NCI-H2196 (cell line): ENCODE measurements at regions not wholly inside any gene's neighbourhood (a gene's known extent, or its start where the extent isn't known, plus 50 kb on each side); places are given as distances from the start of the nearest gene placed in this dataset.

ENCODE experiments used
- DNase-seq: peaks from one replicate; lab custom pipeline; 2025; ENCODE audit not compliant: unreplicated experiment; lab: John Stamatoyannopoulos, UW

DNA sequence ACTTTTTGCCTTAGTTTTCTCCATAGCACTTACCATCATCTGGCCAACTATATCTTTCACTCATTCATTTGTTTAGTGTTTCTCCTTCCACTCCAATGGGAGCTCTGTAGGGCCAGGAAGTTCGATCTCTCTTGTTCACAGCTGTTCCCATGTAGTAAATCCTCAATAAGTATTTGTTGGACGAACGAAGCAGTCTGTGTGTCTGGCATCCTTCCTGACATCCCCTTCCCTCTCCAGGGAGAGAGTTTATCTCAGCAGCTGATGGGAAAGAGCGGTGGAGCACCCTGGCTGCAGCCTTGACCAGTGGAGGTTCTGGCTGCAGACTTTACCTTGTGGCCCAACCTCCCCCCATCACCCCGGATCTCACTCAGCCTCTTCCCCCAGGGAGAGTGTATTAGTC lies 141.7 kb downstream of the CHST1 start:
- no peak for DNase-seq

DNA sequence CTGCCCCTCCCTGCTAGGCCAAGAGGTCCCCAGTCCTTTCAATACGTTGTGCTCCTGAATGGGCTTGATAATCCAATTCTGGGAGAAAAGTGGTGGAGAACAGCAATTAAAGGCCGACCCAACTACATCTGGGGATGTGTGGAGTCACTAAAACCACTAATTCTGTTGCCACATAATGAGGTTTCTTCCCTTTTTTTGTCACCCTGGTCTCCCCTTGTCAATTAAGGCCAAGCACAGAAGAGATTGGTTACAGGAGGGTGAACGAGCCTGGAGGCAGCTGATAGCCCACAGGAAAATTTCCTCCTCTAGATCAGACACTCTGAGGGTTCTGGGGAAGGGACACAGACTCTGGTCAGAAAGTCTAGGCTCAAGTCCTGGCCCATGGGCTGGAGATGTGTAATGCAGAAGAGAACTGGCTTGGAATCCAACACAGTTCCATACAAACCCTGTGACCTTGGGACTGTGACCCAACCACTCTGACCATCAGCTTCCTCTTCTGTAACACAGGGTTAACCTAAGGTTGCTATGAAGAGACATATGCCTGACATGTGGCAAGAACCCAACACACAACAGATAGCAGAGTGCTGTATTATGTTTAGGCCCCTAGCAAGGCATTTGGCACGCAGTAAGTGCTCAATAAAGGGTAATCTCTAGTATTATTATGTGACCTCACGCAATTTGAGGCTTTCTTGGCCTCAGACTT lies 146.4 kb downstream of the CHST1 start:
- DNase-seq, result no peak

DNA sequence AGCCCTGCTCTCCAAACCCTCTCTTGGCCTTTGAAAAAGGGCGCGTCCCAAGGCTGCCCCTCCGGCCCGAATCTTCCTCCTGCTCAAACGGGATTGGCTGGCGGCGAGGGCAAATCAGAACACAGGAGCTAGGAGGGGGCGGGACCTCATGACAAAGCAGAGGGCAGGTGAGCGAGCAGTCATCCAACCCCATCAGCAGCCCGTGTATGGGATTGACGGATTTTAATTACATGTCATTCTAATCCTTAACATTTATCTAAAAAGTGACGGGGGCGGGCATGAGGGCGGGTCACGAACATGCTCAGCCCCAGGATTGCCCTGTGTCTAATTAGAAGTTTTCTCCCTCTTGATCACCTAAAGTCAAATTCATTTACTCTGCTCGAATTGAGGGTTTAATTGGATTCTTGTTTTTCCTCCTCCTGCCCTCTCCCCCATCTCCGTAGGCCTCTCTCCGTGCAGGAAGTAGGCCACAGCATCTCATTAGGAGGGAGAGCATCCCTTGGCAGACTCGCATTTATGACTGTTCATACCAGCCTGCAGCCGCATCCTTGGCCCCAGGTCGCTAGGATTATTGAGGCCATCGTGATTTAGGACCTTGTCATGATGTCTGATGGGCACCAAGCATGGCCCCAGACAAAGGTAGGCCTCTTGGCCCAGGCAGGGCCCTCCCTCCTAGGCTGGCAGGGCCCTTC lies 147.1 kb downstream of the CHST1 start:
- no peak for DNase-seq

DNA sequence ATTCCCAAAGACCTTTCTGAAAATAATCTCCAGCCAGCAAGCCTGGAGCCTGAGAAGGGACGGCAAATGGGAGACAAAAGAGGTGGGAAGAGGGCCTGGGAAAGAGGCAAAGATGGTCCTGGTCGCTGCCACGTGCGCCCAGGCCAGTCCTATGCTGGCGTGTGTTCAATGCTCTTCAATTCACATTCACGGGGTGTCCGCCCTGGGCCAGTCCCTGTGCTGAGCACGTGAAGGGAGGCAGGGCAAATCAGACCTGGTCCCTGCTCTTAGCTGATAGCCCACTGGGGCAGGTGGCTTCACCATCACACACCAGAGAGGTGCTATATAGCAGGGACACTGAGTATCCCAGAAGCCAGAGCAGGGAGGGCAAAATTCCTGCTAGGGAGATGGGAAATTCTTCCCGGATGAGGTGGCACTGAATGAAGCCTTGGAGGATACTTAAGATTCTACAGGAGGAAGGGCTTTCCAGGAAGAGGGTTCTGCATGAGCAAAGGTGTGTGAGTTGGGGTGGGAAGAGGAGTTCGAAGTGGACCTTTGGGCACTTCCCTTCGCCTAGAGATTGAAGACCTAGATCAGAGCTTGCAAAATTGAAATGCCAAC lies 148.2 kb downstream of the CHST1 start:
- no peak for DNase-seq

DNA sequence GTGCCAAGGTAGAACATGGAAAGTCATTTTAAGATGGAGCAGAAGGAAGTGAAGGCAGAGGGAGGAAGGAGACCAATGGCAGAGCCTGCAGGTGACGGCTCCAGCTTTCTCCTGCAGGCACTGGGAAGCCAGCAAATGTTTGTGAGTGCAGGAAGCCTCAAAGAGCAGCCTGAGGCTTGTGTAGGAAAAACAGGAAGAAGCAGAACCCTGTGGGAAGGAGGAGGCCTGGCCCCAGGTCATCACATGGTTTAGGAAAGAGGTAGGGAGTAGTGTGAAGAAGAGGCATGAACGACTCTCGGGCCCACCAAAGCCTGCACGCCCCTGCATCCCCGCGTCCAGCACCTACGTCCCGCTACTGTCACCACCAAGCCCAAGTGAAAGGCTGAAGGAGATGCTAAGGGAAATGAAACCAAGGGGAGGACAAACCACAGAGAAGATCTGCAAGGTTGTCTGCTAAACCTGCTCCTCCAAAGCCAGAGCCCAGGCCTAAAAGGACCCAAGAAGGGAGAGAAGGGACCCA lies 151.5 kb downstream of the CHST1 start:
- no peak for DNase-seq

DNA sequence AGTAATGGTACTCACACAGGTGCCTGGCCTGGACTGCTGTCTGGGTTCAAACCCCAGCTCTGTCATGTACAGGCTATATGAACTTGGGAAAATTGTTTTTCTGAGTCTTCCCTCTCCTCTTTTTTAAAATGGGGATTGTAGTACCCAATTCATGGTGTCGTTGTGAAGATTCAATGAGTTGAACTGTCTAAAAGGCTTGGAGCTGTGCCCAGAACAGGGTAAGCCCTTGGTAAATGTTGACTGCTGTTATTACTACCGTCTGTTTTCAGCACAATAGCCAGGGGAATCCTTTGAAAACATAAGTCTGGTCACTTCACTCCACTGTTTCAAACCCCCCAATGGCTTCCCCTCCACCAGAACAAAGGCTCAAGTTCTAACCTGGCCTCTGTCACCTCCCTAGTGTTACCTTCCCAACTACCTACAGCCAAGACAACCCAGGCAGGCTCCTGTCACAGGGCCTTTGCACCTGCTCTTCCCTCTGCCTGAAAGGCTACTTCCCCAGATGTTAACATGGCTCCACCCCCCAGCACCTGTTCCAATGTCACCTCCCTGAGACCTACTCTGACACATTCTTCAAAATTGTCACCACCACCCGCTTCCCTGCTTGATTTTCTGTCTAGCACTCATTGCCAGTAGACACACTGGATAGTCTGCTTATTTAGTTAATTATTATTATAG lies 152.8 kb downstream of the CHST1 start:
- no peak for DNase-seq

DNA sequence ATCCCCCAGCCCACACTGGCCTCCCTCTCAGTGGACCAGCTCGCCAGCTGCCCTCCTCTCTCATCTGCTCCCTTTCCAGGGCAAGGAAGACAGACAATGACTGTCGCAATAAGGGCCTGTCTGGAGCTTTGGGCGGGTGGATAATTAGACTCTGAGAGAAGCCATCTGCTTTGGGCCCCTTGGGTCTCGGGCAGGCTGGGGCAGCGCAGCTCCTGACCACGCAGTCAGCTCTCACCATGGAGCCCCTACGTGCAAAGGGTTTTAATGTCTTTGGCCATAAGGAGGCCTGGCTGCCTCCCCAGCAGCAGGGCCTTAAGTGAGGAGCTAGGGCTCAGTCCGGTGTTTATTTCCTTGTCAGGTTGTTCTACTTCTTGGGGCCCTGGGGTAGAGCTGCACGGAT lies 153.9 kb downstream of the CHST1 start:
- no peak for DNase-seq

DNA sequence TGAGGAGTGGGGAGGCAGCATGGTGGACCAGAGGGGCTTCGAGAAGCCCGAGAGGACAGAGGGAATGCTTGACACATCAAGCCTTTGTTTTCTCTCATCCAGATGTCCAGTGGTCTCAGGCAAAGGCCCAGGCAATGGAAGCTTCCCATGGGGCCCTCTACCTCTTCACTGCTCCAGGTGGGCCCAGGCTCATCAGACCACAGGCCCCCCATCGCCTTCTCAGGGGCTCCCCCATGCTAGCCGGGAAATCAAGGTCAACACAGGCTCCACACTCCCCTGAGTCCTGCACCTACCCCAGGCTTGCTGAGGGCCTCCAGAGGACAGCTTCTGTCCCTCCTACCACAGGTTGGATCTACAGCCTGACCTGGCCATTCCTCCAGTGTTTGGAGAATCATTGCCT lies 157.5 kb downstream of the CHST1 start:
- DNase-seq, result no peak

DNA sequence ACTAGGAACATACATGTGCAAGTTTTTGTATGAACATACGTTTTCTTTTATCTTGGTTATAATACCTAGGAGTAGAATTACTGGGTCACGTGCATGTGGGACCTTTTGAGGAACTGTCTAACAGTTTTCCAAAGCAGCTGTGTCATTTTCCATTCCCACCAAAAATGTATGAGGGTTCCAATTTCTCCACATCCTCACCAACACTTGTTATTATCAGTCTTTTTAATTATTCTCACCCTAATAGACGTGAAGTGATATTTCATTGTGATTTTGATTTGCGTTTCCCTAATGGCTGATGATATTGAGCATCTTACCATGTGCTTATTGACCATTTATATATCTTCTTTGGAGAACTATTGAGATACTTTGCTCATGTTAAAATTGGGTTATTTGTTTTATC lies 162.1 kb downstream of the CHST1 start:
- DNase-seq, result no peak

DNA sequence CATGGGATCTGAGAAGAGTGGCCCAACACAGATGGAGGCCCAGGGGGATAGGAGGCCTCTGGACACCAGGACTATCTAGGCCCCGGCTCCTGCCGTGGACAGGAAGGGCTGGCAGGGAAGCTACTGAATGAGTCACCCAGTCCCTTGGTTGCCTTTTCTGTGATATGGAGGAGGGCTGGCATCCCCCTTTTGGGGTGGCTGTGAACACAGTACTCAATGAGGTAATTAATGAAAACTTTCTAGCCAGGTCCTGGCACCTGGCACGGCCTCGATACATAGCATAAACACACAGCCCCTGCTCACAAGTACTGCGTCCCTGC lies 163.2 kb downstream of the CHST1 start:
- no peak for DNase-seq

DNA sequence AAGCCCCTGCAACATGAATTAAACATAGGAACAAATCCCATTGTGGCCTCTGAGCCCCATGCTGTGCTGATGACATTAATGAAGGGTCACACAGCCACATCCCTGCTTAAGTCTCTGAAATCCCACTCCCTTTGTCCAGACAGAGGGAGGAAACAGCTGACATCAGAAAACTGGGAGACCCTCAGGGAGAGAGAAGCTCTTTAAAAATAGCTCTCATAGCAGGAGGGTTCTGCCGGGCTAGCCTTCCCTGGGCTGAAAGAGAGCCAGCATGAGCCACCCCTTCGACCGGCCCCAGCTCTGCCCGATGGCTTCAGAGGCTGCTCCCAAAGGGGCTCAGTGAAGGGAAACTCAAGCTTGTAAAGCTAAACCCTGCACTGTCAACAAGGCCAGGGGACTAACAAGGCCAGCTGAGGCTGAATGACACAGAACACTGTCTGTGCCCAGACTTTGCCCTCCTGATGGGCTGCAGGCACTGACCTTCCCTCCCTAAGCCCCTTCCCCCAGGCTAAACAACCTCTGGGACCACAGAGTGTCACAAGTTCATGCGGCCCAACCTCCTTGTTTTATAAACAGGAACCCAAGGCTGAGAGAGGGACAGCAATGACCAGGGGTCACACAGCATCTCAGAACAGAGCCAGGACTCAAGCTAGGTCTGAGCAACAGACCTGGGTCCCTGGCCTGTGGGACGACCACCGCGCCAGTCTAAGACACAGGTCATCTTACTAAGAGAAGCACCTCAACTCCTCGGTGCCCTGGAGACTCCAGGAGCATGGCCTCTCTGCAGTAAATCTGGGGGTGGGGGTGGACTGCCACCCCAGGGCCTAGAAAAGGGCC lies 163.8 kb downstream of the CHST1 start:
- no peak for DNase-seq

DNA sequence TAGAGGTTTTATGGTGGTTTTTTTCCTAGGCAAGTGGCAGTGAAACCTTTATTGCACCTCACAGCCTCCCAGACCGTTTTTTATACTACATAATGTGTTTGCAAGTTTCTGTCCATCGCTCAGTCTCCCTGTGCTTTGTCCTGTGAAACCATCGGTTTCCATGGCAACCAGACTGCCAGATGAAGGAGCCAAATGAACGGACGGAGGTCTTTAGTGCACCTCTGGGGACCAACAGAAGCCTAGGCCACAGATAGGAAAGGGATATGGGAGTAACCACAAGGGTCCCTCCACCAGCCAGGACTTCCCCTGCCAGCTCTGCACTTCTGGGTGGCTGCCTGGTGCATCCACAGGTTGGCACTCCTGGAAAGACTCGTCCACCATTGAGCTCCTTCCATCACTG lies 165.0 kb downstream of the CHST1 start:
- DNase-seq, result no peak

DNA sequence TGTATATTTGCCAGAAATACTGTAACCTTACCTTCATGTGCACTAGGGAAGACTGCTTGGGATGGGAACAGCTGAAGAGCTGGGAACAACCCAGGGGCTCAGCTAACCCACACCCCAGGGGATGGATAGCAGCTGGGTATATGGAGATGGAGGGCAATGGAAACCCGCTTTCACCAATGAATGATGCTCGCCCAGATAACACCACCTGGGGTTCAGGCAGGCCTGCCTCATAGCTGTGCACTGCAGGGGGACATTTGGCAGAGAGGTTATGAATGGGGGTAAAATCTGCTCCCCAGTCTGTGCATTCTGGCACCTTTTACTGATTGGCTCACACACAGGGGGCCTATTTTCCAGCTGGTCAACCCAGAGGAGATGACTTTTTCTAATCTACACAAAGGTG lies 170.7 kb downstream of the CHST1 start:
- DNase-seq, result no peak

DNA sequence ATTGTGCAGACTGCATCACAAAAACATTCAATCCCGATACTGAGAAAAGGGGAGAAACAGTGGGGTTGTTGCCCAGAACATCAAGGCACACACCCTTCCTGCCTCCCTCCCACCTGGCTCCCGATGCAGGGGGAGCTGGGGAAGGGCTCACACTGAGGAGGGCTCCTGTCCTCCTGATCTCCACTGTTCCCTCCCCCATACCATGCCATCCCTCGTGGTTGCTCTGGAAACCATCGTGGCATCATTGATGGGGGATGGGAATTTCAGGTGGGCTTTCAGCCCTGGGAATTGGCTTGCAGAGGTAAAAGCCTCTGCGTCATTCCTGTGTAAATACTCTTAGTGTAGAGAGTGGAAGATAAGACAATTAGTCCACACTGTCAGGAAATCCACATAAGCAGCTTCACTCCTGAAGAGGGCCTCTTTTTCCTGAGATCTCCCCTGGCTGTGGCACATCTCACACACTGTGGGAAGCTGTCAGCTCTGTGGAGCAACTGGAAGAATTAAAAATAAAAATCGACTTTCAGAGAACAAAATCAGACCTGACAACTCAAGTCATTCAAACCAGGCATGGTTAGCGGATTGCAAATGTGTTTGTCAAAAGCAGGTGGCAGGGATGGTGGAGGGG lies 176.0 kb downstream of the CHST1 start:
- DNase-seq, result no peak

DNA sequence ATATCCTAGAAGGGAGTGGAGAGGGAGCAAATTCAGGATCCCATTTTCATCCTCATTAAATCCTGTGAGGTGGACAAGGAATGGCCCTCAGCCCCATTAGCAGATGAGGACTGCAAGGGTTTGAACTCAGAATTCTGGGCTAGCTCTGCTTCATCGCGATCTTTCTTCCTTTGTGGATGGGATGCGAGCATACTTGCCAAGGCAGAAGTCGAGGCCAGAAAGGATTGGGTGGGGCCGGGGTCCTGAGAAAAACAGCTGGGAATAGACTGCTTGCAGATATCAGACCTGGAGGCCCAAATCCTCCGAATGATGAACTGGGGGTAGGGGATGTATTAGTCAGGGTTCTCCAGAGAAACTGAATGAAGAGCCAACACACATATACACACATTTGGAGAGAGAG lies 179.0 kb downstream of the CHST1 start:
- DNase-seq, result no peak

DNA sequence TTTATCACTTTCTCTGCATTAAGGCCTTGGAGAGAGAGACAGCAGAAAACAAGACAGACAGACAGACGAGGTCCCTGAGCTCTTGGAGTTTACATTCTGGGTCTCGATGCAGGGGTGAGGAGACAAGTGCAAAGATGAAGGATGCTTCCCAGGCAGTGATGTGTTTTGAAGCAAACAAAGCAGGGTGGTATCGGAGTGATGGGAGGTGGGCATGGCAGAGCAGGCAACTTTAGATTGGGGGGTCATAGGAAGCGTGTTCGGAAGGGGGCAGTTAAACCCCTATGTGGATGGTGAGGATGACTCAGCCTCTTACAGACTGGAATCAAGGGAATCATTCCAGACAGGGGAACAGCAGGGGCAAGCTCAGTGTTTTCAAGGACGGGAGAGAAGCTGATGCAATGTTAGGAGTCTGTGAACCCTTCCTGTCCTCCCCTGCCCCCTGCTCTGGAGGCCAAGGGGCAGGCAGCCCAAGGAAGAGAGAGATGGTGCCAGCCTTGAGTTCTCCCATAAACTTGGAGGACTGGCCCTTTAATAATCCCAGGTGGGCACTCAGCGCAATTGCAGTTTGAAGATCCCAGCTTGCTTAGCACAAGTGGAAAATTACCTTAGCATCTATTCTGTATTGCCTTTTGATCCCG lies 180.2 kb downstream of the CHST1 start:
- DNase-seq, result no peak

DNA sequence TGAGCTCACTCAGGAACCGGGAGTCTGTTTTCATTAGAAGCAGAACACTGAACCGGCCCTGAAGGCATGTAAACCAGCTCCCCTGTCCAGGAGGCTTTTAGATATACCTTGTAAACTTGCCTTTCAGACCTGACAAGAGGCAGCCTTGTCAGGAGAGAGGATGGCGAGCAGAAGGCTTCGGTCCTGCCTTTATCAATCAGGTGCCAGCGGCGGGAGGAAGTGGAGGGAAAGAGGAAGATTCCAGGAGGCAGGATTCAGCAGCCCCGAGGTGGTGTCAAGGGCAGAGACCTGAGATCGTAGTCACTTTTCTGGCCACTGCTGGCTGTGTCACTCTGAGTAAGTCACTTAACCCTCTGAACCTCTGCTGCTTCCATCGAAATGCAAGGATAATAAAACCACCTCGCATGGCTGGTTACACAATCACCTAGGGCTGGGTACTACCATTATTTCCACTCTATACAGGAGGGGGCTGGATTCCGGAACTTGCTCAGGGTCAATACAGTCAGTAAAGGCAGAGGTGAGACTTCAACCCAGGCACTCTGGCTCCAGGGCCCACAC lies 181.0 kb downstream of the CHST1 start:
- DNase-seq, result no peak

DNA sequence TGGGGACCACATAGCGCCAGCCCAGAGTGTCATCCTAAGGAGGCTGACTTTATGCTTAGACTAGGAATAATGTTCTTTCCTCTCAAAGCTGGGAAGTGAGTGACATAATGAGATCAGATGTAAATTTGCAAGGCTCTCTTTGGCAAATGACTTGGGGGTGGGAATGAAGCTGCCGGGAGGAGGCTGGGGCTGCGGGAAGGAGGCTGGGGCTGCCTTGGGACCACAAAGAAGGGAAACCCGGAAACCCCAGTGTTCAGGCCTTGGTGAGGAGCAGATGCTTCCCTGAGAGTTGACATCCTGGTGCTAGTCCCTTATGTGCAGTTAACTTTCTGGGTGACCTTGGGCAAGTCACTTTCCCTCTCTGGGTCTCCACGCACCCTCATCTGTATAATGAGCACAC lies 182.0 kb downstream of the CHST1 start:
- no peak for DNase-seq

DNA sequence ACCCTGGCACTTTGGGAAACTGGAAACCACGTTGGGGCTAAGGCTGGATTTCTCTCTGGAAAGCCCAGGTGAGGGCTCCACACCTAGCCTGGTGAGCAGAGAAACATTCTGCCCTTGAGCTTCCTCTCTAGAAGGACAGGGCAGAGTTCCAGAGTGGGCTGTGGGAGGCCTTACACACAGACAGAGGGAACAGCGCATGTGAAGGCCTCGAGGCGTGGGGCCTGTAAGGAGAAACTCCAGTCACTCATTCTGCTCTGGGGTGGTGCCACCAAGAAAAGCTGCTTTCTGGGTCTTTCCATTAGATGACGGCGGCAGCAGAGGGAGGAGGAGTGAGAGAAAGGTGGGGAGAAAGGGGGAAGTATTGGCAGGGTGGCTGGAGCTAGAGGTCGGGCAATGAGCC lies 183.1 kb downstream of the CHST1 start:
- DNase-seq, result no peak

DNA sequence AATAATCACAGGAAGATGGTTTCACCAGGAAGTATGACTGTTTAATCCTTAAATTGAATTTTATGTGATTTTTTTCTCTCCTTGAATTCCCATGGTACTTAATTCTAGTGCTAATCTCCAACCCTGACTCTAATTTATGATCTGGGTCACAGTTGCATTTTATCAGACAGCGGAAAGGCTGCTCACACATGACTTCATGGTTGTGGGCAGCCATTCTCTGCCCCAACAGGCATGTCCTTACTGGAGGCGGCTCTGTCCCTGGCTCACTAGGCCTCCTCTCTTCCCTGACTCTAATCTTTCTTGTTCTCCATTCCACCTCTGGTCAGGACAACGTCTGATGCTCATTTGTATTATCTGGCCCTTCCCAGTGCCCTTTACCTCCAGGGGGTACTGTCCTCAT lies 184.4 kb downstream of the CHST1 start:
- no peak for DNase-seq
